SK-N-MC (cell line): ENCODE measurements at regions not wholly inside any gene's neighbourhood (a gene's known extent, or its start where the extent isn't known, plus 50 kb on each side); places are given as distances from the start of the nearest gene placed in this dataset.

Experiments used
- DNase-seq: peaks from one replicate; pipeline ENCODE4 v3.0.0-alpha.2; 2011; ENCODE audit warnings: low read depth, low spot score
- H3K27ac ChIP-seq: fragments of 200-600 bp; sonication (generic); 2 replicates; pipeline ENCODE4 v1.5.1; 2016; ENCODE audit warnings: mixed run types
- H3K36me3 ChIP-seq: fragments of 200-600 bp; sonication (generic); 2 replicates; pipeline ENCODE4 v1.6.1; 2017; ENCODE audit warnings: antibody characterized with exemption, low read length, mixed read lengths; ENCODE audit not compliant: insufficient read depth
- H3K4me3 ChIP-seq: fragments of 200-600 bp; sonication (generic); 2 replicates; pipeline ENCODE4 v1.5.1; 2016
- H3K9ac ChIP-seq: fragments of 200-600 bp; sonication (generic); 2 replicates; pipeline ENCODE4 v1.8.0; 2017; ENCODE audit warnings: mixed run types, mixed read lengths; ENCODE audit not compliant: insufficient read length
- H3K9me3 ChIP-seq: fragments of 200-600 bp; sonication (generic); 2 replicates; pipeline ENCODE4 v1.6.1; 2017; ENCODE audit warnings: low read depth, mild to moderate bottlenecking, antibody characterized with exemption, low read length, moderate library complexity, mixed read lengths
- EZH2 ChIP-seq: fragments of 200-600 bp; sonication (generic); IDR thresholded peaks from one replicate; pipeline ENCODE4 v1.6.1; 2017; ENCODE audit warnings: antibody characterized with exemption
- FOXP2 ChIP-seq: optimal IDR thresholded peaks from 2 replicates; pipeline ENCODE3; 2011; ENCODE audit warnings: mild to moderate bottlenecking, moderate library complexity; ENCODE audit not compliant: insufficient read depth; ENCODE audit errors: extremely low read length, control extremely low read depth
- POLR2AphosphoS5 ChIP-seq: IDR thresholded peaks from 2 replicates; pipeline ENCODE4 v1.6.1; 2012; ENCODE audit warnings: mild to moderate bottlenecking, low read depth, low read length, borderline replicate concordance

DNA sequence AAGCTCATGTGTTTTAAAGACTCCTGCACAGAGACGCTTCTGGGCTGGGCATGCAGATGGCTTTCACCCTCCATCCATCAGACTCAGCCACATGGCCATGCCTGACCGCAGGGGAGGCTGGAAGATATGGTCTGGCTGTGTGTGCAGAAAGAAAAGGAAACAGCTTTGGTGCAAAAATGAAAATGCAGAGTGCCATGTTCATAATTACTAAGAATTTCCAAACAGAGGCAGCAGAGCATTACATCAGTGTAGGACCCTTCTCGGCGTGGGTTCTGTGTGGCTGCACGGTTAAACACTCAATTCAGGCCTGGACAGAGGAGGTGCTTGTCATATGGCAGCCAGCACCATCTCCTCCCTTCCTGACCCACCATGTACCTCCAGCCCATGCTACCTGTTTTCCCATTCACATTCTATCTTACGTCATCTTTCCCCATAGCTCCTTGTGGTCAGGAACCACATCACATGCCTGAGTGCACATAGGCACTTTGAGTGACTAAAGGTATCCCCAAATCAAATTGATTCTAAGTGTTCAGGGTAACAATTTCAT is 200.3 kb upstream of the ID2 start:
- no peak for TF ChIP-seq POLR2AphosphoS5
- TF ChIP-seq EZH2, result no peak
- no peak for TF ChIP-seq FOXP2
- no peak overlapping the region for H3K27ac ChIP-seq
- no peaks in the 10 kb centered on the region for H3K36me3 ChIP-seq
- H3K4me3 ChIP-seq, result no peak overlapping the region
- no peaks in the 10 kb centered on the region for H3K9me3 ChIP-seq
- DNase-seq, result no peak
- no peak overlapping the region for H3K9ac ChIP-seq

DNA sequence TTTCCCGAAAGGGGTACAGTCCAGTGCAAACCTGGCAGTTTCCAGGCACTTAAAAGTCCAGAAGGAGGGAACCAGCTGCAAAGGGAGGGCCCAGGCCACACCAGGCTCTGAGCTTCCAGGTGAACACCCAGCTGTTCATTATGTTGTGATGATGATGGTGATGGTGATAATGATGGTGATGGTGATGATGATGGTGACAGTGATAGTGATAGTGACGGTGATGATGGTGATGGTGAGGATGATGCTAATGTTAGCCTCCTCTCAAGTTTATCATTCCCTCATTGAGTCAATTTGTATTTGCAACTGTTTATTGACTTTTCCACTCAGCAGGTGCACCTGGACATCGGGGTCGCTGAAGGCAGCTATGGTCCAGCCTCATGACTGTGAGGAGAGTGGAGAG is 199.4 kb upstream of the ID2 start:
- Histone ChIP-seq H3K9ac (no peak overlapping the region), H3K4me3 (no peak overlapping the region), H3K27ac (no peak overlapping the region), H3K9me3 (no peaks in the 10 kb centered on the region), H3K36me3 (no peaks in the 10 kb centered on the region)
- no peak for DNase-seq
- TF ChIP-seq EZH2, result no peak
- TF ChIP-seq POLR2AphosphoS5, result no peak
- no peak for TF ChIP-seq FOXP2

DNA sequence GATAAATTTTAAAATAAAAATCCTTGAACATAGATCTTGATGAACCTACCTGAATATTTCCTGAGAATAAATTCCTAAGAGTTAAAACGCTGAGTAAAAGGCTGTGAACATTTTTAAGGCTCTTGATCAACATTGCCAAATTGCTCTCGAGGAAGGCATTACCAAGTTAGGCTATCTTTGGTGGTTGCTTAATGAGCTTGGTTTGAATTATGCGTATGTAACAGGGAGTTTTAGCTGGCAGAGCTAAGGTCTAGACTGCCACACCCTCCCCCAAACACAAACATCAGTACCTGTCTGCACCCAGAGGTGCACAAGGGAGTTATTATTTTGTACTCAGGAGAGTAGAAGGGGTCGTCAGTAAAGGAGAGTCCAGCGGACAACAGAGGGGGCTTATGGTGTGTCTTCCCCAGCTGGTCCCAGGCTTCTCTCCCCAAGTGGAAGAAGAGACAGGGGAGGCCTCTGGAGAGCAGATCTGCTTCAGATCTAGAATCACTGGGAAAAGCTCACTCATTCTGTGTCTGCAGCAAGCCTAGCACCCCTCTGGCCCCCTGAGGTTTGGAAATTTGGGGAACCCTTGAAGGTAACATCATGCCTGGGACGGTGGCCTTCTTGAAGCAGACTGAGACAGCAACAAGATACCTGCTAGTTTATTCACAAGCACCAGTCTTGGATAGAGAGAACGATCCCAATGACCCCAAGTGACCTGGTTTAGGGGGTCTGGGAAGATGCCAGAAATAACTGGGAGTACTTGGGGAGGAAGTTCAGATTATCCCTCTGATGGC is 197.2 kb upstream of the ID2 start:
- TF ChIP-seq FOXP2, result no peak
- TF ChIP-seq POLR2AphosphoS5, result no peak
- TF ChIP-seq EZH2, result no peak
- H3K9me3 ChIP-seq, result no peaks in the 10 kb centered on the region
- H3K4me3 ChIP-seq, result no peak overlapping the region
- no peak overlapping the region for H3K27ac ChIP-seq
- H3K36me3 ChIP-seq, result no peaks in the 10 kb centered on the region
- no peak overlapping the region for H3K9ac ChIP-seq
- DNase-seq, result no peak

DNA sequence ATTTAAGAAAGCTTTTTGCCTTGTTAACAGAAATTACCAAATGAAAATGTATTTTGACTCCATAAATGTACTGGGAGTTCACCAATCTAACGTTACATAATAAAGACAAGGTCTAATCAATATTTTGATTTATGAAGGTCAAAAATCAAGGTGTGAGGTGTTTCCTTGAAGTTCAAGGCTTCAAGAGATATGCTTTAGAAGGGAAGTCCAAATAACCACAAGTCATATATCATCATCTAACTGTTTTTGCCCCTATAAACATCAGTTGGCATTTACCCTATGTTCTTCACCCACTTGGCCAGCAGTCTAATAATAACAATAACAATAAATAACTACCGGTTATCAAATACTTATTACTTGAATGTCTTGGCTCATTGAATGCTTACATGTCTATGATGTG is 196.1 kb upstream of the ID2 start:
- DNase-seq, result no peak
- no peaks in the 10 kb centered on the region for H3K36me3 ChIP-seq
- H3K9ac ChIP-seq, result no peak overlapping the region
- H3K4me3 ChIP-seq, result no peak overlapping the region
- TF ChIP-seq POLR2AphosphoS5 (no peak), FOXP2 (no peak), EZH2 (no peak)
- no peak overlapping the region for H3K27ac ChIP-seq
- H3K9me3 ChIP-seq, result no peaks in the 10 kb centered on the region

DNA sequence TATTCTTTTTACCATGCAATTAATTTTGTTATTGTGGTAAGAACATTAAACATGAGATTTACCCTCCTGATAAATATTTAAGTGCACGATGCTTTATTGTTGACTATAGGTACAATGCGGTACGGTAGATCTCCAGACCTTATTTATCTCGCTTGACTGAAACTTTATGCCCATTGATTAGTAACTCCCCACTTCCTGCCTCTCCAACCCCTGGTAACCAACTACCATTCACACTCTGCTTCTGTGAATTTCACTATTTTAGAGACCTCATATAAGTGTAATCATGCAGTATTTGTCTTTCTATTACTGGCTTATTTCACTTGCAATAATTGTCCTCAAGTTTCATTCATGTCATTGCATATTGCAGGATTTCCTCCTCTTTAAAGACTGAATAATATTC is 195.7 kb upstream of the ID2 start:
- Histone ChIP-seq H3K36me3 (no peaks in the 10 kb centered on the region), H3K4me3 (no peak overlapping the region), H3K27ac (no peak overlapping the region), H3K9ac (no peak overlapping the region), H3K9me3 (no peaks in the 10 kb centered on the region)
- DNase-seq, result no peak
- TF ChIP-seq EZH2, result no peak
- no peak for TF ChIP-seq FOXP2
- TF ChIP-seq POLR2AphosphoS5, result no peak

DNA sequence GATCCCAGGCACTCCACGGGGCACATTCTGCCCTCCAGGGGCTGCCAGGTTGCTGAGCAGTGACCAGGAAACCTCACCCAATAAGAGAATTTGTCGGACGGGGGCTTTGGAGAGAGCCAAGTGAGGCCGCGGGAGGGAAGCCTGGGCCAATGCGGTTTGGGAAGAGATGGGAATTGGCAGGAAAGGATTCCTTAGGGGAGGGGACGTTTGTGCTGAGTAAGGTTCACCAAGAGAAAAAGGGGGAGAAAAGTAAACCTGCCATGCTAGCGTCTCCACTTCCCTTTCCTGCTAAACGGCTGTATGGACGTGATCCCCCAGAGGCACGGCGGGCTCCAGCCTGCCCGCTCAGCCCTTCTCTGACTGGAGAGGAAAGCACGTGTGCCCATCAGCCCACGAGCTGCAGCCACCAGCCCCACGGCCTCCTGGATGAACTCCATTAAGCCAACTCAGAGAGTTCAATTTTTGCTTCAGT is 194.4 kb upstream of the ID2 start:
- no peak for DNase-seq
- H3K4me3 ChIP-seq, result no peak overlapping the region
- H3K9me3 ChIP-seq, result no peaks in the 10 kb centered on the region
- H3K27ac ChIP-seq, result no peak overlapping the region
- no peak overlapping the region for H3K9ac ChIP-seq
- H3K36me3 ChIP-seq, result no peaks in the 10 kb centered on the region
- TF ChIP-seq POLR2AphosphoS5 (no peak), EZH2 (no peak), FOXP2 (no peak)

DNA sequence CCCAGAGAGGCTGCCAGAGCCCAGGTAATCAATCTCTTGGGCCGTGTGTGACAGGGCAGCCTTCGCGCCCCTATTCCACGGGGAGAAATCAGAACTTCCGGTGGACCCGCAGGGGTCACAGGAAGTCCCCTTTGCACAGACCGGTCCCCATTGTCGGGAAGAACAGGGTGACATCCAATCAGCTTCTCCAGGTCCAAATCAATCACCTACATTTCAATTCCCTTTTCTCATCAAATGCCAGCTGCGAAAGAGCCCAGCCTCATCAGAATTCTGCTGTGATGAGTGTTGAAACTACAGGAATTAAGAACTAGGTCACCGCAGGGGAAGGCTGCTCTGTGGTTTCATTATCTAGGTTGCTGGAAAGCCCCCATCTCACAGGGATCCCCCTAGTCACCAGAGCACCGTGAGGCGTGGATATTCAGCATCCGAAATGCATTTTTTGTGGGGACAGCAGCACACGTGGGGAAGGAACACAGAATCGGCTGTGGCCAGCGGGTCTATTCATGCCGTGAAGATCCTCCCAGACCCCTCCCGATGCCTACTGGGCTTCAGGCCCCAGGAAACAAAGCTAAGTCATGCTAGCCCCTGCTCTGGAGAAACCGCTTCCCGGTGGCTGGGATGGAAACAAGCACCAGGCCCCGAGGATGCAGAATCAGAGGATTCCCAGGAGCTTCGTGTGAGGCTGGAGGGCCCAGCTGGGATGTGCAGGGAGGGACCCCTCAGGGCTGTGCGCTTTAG is 193.7 kb upstream of the ID2 start:
- no peak overlapping the region for H3K9ac ChIP-seq
- TF ChIP-seq EZH2 (no peak), POLR2AphosphoS5 (no peak), FOXP2 (no peak)
- no peaks in the 10 kb centered on the region for H3K36me3 ChIP-seq
- H3K9me3 ChIP-seq, result no peaks in the 10 kb centered on the region
- H3K4me3 ChIP-seq, result no peak overlapping the region
- H3K27ac ChIP-seq, result no peak overlapping the region
- DNase-seq, result no peak

DNA sequence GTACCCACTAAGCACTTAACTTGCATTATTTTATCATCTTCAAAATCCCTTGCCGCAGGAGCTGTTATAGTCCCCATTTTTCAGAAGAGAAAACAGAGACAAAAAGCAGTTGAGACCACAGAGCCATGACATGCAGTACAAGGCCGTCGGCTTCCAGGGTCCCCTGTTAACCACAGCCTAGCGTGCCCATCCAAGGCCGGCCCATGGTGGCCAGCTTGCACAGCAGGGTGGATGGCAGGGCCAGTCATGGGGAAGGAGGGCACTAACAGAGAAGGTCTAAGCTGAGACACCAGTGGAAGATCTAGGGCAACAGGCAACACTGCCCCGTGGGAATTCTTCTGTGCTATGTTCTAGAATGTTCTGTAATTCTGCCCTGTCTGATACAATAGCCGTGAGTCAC is 192.6 kb upstream of the ID2 start:
- H3K4me3 ChIP-seq, result no peak overlapping the region
- no peak overlapping the region for H3K27ac ChIP-seq
- no peaks in the 10 kb centered on the region for H3K36me3 ChIP-seq
- TF ChIP-seq FOXP2, result no peak
- no peak for TF ChIP-seq POLR2AphosphoS5
- no peak for TF ChIP-seq EZH2
- no peak for DNase-seq
- no peaks in the 10 kb centered on the region for H3K9me3 ChIP-seq
- H3K9ac ChIP-seq, result no peak overlapping the region
